Activated CD4-positive, alpha-beta T cell treated with anti-CD3 and anti-CD28 coated beads, Interleukin-2, Interleukin-4, amounts not matched to agents 100 ng/mL and 50 ng/mL, durations not matched to agents 16 hours and 8 hours (primary cell): ENCODE measurements at regions not wholly inside any gene's neighbourhood (a gene's known extent, or its start where the extent isn't known, plus 50 kb on each side); places are given as distances from the start of the nearest gene placed in this dataset.

Experiments
- DNase-seq: peaks from one replicate; pipeline ENCODE4 v3.0.0-alpha.2; 2020; ENCODE audit warnings: low spot score

DNA sequence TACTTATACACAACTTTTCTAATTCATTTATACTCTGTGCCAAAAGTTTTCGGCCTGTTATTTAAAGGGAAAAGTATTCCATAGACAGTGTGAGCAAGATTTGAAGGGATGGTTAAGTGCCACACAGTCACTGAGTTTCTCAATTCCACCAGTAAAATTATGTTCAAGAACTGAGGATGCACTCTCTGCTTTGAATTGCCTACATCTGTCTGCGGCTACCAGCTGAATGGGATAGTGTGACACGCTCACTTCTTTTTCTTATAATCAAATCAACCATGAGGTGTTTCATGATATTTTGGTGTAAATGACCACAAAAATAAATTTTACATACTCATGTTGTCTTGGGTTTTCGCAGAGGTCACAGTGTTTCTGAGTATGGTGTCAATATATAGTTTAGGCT, 218.4 kb upstream of the TMEM161B start:
- no peak for DNase-seq

DNA sequence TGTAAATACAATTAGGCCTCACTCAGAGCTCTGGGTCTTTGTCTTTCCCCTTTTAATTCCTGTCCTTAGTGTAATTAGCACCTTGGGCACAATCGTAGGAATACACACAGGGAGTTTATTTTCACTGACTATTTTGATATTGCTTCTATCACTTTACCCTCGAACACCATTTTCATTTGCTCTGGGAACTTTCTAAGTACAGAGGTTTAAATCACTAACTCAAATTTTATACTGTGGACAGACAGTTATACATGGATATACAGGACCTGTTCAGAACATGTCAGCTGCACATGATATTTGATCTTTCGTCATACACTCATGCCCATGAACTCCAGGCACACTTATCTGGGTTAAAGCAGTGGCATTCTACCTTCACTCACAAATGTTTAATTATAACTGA, 217.8 kb upstream of the TMEM161B start:
- DNase-seq, result no peak

DNA sequence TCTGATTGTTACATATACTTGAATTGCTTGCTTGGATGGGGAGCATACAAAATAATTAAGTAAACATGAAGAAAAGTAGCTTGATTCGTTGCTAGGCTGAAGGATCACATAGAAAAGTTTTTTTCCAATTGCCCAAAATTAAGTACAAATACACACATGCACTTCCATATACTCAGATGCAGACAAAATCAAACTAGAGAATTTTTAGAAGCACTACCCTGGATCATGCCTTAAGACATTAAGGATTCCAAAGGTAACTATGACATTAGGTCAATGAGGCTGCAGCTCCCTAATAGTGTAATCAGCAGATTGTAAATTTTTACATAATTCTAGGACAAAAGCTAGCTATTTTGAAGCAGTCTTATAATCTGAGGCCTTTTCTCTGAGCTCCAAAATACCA, 216.9 kb upstream of the TMEM161B start:
- DNase-seq, result no peak

DNA sequence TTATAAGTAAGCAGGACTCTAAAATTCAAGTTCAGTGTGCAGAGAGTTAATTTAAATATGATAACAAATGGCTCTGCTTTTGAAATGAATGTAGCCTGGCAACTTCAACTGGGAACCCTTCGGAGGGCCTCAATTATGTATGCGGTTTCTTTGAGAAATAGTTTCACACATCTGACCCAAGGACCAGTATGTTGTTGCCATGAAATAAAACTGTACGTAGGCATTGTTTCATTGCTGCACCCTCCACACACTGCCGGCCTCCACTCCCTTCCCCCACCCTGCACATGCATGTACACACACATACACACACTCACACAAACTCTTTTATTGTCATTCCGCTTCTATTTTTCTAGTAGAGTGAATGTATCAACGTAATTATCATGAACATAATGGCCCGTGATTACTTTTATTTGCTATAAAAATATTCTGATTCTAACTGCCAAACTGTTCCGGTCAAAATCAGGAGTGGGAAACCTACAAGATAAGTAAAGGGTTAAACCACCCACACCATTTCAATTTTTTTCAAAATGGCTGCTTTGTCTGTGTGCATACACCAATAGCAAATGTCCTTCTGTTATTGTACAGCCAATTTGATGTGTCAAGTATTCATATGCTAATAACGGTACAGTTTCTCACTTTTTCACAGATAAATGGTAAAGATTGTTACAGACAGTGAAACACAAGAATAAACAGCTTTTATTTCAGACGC, 215.5 kb upstream of the TMEM161B start:
- DNase-seq, result no peak

DNA sequence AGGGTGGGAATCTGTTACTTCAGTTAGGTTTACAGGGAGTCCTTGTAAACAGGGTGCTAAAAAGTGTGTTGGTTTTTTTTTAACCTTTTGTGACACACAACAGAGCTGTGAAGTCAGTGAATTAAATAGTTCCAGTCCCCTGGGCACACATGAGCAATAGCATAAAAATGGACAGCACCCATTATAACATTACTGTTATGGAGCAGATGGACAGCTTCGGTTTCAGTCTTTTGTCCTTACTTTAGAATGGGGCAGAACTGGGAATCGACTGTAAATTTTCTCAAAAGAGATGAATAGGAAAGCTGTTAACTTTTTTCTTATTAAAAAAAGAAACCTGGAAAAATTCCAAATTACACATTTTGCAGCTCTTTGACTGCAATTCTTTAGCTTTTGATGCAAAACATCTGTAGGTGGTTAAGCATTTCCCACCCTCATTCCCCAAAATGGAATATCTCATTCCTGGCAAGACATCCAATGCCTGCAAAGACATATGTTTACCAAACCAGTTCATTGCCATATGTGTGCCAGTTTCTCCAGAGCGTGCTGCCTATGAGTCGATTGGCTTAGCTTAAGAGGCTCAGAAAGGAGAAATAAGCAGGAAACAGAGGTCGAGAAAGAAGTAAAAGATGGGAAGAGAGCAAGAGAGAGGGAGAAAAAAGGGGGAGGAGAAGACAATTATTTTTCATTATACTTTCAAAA, 212.3 kb upstream of the TMEM161B start:
- no peak for DNase-seq

DNA sequence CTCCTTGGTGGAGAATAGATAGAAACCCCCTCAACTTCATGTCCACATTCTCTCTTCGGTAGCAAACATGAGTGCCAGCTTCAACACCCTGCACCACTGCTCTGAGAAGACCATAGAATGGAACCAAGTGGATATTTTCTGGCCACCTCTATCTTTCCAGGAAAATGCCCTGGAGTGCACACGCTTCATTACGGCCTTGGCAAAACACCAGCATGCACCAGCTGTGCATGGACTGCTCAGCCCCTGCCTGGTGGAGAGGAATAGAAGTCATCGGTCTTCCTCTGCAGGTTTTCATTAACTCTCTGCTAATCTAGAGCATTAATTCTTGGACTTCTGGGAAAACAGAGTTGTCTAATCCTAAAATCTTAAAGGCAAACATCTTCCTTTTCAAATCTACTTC, 211.6 kb upstream of the TMEM161B start:
- no peak for DNase-seq

DNA sequence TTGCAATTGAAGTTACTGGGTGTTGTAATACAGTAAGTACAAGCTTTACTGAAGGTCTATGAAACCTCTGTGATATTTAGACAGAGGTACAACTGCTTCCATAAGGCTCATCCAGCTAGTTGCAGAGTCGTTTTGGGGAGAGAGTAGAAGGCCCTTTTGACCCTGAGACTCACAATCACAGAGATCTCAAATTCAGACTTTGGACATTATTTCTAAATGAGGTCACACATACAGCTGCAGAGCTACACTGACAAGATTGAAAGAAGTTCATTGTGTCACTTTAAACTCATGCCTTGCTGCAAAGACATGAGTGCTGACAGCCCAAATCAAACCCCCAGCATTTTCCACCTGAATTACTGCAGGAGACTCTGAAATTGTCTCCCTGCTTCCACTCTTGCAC, 205.9 kb upstream of the TMEM161B start:
- DNase-seq, result no peak

DNA sequence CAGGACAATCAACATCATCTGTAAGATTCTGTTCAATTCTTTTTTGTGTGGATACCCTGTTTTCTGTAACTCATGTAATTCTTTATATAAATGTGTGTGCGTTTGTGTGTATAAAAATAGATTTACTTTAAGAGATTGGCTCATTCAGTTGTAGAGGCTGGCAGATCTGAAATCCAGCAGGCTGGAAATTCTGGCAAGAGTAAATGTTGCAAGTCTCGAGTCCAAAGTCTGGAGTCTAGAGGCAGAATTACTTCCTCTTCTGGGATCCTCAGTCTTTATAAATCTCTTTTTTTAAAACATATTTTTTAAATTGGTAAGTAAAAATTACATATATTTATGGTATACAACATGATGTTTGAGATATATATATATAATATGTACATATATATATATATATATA, 202.1 kb upstream of the TMEM161B start:
- no peak for DNase-seq

DNA sequence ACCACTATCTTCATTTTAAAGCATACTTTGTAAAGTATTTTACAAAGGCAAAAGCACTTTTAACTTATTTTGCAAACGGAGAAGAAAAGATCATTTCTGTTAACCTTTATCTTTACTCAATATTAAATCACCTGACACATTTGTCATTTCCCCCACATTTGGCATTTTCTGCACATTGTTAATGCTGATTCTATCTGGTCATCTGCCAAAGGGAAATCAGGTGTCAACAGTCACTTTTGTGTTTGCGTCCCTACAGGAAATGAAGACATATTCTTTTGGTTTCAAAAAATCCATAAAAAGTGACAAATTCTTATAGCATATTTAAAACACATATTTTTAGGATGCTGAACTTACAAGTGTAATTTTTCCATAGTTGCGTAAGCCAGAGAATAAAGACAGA, 191.3 kb upstream of the TMEM161B start:
- no peak for DNase-seq

DNA sequence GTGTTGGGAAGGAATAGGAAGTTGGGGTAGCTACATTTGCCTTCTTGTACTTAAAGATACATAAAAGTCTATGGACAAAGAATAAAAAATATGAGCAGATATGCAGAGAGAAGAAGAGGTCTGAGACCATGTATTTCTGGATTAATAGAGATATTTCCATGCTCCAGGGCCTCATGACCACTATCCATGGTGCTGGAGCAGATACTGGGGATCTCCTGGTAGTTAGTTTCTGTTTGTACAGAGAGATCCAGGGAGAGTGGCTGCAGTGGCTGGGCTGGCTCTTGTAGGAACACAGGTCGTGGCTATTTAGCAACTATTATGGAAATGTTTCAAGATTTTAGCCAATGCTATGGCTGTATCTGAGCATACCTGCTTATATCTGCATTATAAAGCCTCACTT, 184.2 kb upstream of the TMEM161B start:
- no peak for DNase-seq

DNA sequence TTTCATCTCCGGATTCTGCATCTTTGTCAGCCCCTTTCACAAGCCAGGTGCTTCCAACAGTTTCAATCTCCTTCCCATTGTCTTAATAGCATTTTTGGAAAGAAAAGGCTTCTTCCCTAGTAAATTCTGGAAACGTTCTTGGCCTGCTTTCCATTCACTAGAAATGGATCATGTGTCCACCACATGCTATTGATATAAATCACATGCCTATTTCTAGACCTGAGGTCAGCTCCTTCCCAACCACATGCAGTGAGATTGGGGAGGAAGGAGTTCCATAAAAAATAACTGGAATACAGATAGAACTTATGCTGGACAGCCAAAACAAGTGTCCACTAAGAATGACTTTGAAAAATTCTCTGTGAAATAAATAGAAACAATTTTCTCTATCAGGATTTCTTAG, 181.6 kb upstream of the TMEM161B start:
- DNase-seq, result no peak

DNA sequence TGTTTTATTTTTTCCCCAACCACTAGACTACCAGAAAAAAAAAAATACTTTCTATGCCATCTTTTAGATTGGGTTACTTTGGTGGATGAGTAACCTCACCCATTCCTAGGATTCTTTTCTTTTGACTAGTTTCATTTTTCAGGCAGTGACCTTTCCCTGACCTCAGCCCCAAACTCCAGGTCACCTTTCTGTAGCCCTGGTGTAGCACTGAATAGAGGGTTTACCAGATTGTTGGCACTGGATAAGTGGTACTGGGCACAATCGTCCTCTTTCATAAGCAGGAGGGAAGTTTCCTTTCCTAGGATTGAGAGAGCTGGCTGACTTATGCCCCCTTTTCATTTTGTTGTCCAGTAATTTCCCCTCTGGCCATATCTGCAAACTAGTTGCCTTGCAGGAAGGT, 169.4 kb upstream of the TMEM161B start:
- DNase-seq, result no peak

DNA sequence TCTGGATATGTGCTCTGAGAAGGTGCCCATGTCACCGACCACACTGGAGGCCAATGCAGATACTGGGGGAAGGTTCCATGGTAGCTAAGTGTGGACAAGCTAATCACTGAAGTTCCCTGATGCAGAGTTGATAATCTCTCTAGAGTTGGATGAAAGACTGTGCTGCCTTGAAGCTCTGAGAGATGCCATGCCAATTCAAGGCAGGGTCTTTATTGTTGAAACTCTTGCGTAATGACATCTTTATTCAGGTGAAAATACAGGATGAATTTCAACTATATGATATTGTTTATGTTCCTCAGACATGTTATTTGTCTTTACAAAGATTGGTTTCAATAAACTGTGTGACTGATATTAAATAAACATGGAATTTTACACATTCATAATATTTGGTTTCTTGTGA, 167.6 kb upstream of the TMEM161B start:
- DNase-seq, result no peak

DNA sequence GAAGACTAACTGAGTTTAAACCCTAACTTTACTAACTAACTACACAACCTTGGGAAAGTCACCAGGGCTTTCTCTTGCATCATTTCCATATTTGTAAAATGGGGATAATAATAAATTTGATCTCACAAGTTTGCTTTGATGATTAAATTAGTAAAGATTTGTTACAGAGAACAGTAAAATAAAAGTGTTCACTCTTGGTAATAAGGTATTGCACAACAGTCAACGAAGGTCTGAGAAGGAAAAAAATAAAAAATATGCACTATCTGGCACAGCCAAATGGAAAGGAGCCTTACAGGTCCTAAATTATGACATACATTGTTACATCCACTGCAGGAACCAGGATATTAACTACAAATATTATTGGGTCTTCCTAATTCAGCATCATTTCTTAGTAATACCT, 160.0 kb upstream of the TMEM161B start:
- DNase-seq, result no peak

DNA sequence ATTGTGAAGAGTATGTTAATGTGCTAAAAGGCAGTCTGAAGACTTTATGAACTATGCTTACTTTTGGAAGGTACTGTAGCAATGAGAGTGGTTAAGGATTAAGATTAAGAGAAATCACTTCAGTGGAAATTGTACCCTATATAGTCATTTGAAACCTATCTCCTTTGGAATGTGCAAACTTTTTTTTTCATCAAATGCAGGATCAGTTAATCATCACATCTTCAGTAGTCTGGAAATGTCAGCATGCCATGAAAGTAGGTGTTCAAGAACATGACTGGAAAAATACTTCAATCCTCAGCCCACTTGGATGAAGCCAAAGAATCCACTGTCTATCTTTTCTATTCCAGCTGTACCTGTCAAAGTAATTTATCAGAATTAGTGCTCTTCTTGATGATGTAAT, 157.8 kb upstream of the TMEM161B start:
- no peak for DNase-seq

DNA sequence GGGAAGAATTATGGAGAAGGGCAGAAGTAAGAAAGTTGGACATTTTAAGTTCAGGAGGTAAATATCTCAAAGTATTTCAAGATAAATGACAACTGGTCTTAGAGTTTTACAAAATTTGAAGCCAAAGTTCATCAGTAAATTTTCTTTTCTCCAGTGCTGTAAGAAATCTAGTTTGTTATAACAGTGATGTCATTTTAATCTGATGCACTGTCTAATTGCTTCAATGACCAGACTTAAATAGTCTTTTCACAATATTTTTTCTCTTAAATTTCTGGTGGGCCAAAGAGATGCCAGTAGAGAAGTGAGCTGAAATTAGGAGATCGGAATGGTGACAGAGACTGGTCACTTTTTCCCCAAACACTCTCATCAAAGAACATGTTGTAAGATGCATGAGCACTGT, 156.5 kb upstream of the TMEM161B start:
- no peak for DNase-seq

DNA sequence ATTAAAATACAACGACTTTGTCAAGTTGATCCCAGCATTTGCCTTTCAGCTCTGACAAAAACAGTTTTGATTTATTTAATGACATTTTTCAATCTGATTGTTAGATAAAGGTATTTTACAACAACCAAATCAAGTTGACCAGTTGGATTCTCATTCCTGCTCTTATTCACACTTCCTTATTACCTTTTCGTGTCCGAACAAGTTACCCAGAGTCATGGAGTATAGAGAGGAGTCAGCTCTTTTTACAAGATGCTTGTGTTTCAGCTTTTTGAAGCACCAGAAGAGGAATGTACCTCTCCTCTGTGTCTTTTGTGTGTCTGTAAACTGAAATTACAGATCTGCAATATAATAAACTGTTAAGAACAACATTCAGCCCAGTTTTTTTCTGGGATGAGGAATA, 151.3 kb upstream of the TMEM161B start:
- DNase-seq, result no peak

DNA sequence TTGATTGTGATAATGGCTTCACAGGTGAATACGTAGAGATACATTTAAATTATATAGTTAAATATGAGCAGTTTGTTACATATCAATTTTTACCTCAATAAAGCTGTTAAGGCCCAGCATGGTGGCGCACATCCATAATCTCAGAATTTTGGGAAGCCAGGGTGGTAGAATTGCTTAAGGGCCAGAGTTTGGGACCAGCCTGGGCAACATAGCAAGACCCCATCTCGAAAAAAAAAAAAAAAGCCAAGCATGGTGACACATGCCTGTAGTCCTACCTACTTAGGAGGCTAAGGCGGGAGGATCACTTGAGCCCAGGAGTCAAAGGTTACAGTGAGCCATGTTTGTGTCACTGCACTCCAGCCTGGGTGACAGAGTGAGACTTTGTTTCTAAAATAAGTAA, 138.7 kb upstream of the TMEM161B start:
- no peak for DNase-seq

DNA sequence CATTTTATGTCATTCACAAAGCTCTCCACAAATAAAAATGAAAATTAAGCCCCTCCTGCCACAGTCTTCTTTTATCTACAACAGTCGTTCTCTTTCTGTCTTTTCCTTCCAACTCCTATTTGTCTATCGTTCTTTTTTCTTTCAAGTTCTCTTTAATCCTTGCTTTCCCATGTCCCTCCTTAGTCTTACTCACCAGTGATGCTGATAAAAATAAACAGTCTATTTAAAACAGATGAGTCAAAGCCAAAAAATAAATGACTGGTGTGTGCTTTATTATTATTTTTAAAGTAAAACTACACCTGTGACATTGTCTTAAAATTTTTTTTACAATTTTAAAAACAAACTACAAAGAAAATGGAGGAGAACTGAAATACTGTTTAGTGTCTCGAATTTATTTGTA, 137.1 kb upstream of the TMEM161B start:
- DNase-seq, result no peak

DNA sequence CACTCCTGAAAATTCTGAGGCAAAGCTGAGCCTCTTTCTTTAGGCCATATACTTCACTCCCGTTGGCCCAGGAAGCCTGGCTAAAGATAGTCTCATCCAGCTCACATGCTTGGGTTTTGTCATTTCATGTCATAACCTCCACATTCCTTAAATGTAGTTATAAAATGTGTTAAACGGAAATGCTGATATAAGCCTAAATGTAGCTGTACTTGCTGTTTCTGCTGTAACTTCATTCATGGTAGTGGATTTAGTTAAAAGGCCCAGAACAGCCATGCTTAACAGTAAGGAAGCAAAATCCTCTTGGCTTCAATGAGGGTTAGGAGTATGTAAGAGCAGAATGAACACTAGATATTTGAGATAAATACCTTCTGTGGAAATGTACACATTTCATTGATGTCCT, 135.8 kb upstream of the TMEM161B start:
- no peak for DNase-seq

DNA sequence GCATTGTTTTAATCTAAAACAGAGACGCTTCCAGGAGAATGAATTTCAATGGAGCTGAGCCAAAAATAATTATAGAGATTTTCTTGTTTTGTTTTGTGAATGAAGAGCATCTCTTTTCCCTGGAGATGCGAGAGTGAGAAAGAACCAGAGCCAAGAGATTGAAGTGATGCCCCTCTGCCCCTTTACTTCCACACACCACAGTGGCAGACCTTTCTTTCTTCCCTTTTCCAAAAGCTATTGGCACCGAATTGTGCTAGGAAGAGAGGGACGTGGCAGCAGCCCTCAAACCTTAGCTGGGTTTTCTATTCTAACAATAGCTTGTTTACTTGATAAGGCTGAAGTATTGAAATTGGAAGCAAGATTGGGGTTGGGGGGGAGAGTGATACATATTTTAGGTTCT, 133.0 kb upstream of the TMEM161B start:
- DNase-seq, result no peak

DNA sequence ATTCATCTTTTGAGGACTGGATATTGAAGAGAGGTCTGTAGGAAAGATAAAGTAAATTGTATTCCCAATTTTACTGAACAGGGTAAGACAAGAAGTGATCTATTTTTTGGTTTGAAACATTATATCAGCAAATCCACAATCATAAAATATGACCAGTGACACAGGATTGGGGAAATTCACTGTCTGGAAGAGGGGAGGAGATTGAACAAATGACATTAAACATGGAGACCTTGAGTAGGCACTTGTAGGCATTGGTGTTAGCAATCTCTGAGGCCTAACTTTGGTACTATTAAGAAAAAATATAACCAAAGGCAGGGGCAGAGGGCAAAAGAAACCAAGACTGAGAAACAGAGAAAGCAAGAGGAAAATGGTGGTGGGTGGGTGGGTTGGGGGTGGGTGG, 132.6 kb upstream of the TMEM161B start:
- DNase-seq, result no peak

DNA sequence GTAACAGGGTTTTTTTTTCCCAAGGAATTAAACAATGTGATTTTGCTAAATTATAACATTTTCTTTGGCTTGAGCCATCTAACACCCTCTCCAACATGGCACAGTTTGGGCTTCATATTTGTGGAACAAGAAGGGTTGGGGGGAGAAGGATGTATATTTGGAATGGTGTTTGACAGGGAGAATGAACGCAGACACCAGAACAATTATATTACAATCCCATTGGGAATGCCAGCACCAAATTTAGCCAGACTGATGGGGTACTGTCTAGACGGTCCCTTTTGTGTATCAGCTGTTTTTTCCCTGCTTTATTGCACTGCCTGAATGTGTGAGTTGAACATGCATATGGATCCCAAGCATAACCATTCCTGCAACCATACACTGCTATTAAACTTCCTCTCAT, 130.9 kb upstream of the TMEM161B start:
- no peak for DNase-seq

DNA sequence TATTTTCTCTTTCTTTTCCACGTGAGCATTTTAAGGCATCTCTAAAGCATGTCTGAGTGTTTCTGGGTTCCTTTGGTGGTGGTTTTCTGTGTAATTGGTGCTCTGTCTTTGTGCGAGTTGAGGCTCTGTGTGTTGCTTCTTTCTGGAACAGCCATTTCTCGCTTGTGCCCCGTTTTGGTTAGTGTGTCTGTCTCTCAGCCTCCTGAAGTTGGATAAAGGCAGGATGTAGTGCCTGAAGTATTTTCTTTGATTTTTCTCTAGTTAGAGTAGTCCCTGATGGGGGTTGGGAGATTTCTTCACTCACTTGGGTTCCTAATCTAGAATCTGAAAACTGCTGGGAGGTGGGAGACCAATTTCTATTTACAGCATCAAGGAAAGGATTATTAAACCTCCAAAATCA, 129.7 kb upstream of the TMEM161B start:
- DNase-seq, result no peak
